K562 (cell line): ENCODE measurements at regions not wholly inside any gene's neighbourhood (a gene's known extent, or its start where the extent isn't known, plus 50 kb on each side); places are given as distances from the start of the nearest gene placed in this dataset.

Experiments used
- ATAC-seq: fragments of 200-7000 bp; cut with Tn5 transposase; 3 replicates; pipeline ENCODE4 v1.9.1; 2020; ENCODE audit warnings: moderate library complexity
- BruUV-seq: library from RNA; stranded (reverse); fragments of 400-500 nt; replicated peaks from 2 replicates; lab custom pipeline; 2021; lab: Mats Ljungman, UMichigan
- CTCF ChIA-PET: fragments of 300-600 bp; formaldehyde crosslinking; extraction: SDS; loops from one replicate; lab custom pipeline; 2021; ENCODE audit warnings: low intra/inter-chr PET ratio; lab: Yijun Ruan, JAX
- POLR2A ChIA-PET: fragments of 300-600, 350-650 bp; sonication (Branson Sonifier 250); formaldehyde crosslinking; extraction: SDS; loops from one replicate; lab custom pipeline; 2021; ENCODE audit warnings: antibody characterized with exemption, inconsistent platforms; lab: Yijun Ruan, JAX
- DNase-seq, 4 experiments: peaks; one replicate each; pipeline versions ENCODE4 v3.0.0 to v3.0.0-alpha.2; 2011 to 2018; ENCODE audit warnings: low spot score in 3 of 4, mixed read lengths in 3 of 4; ENCODE audit errors: extremely low read depth in 1 of 4
- FAIRE-seq: peaks from 2 replicates; lab custom pipeline; 2011; peaks lifted over from hg19 to GRCh38; lab: Jason Lieb, UNC
- H2AFZ ChIP-seq: 2 replicates; pipeline ENCODE4 v1.6.0; 2011; ENCODE audit warnings: low read depth, low read length, control low read depth, inconsistent platforms
- H3K27ac ChIP-seq: fragments of 200-600 bp; 3 replicates; pipeline ENCODE4 v1.8.0; 2011; ENCODE audit warnings: low read depth, mild to moderate bottlenecking, control low read depth, inconsistent platforms, low read length, moderate library complexity, mixed read lengths; ENCODE audit errors: extremely low read depth
- H3K27me3 ChIP-seq, 2 experiments: fragments of 300-600 bp in 1 of 2; 2 replicates in 1 of 2; 3 replicates in 1 of 2; pipeline versions ENCODE4 v1.6.0 to v1.8.0; 2011; ENCODE audit warnings: inconsistent platforms in 2 of 2, low read length in 2 of 2, mild to moderate bottlenecking in 1 of 2, mixed read lengths in 1 of 2, moderate library complexity in 1 of 2; ENCODE audit not compliant: control insufficient read depth in 2 of 2, insufficient read depth in 2 of 2
- H3K36me3 ChIP-seq: fragments of 300-600 bp; 3 replicates; pipeline ENCODE4 v1.8.0; 2011; ENCODE audit warnings: mild to moderate bottlenecking, low read length, inconsistent platforms; ENCODE audit not compliant: control insufficient read depth, insufficient read depth
- H3K4me1 ChIP-seq, 2 experiments: fragments of 200-600 bp in 1 of 2; replicated peaks in 1 of 2; 2 replicates in 1 of 2; 3 replicates in 1 of 2; pipeline versions ENCODE4 v1.5.1 to v1.8.0; 2011; ENCODE audit warnings: inconsistent platforms in 2 of 2, low read length in 2 of 2, mild to moderate bottlenecking in 1 of 2, mixed read lengths in 1 of 2, moderate library complexity in 1 of 2; ENCODE audit not compliant: control insufficient read depth in 2 of 2, insufficient read depth in 2 of 2
- H3K4me2 ChIP-seq: 2 replicates; pipeline ENCODE4 v1.6.1; 2011; ENCODE audit warnings: low read length, control low read depth, inconsistent platforms, mixed read lengths; ENCODE audit not compliant: insufficient read depth
- H3K4me3 ChIP-seq: fragments of 200-600 bp; sonication (generic), shearing (Covaris generic); 2 replicates; pipeline ENCODE4 v1.5.1; 2016; ENCODE audit warnings: control low read depth, inconsistent platforms
- H3K79me2 ChIP-seq: fragments of 200-600 bp; 3 replicates; pipeline ENCODE4 v1.8.0; 2011; ENCODE audit warnings: low read length, inconsistent platforms; ENCODE audit not compliant: control insufficient read depth, insufficient read depth
- H3K9ac ChIP-seq, 2 experiments: 2 replicates each; pipeline versions ENCODE4 v1.6.0 to v1.6.1; 2011; ENCODE audit warnings: low read depth in 2 of 2, low read length in 2 of 2, control low read depth in 1 of 2, inconsistent platforms in 1 of 2, mild to moderate bottlenecking in 1 of 2, mixed read lengths in 1 of 2; ENCODE audit not compliant: insufficient read depth in 1 of 2
- H3K9me1 ChIP-seq: one replicate; pipeline ENCODE4 v1.6.0; 2011; ENCODE audit warnings: inconsistent platforms, mild to moderate bottlenecking, low read length, moderate library complexity; ENCODE audit not compliant: control insufficient read depth, insufficient read depth
- H3K9me3 ChIP-seq: replicated peaks from 2 replicates; pipeline ENCODE4 v1.5.1; 2011; ENCODE audit warnings: low read depth, low read length, inconsistent platforms; ENCODE audit not compliant: control insufficient read depth, insufficient read depth
- H4K20me1 ChIP-seq: replicated peaks from 2 replicates; pipeline ENCODE4 v1.6.1; 2011; ENCODE audit warnings: low read length, inconsistent platforms, mixed read lengths; ENCODE audit not compliant: control insufficient read depth, insufficient read depth
- CBX1 ChIP-seq: sonication (generic); IDR thresholded peaks from 2 replicates; pipeline ENCODE4 v1.6.1; 2016; ENCODE audit warnings: antibody characterized with exemption, low read depth, mild to moderate bottlenecking
- ELF2 ChIP-seq: fragments of 250-450 bp; sonication (Bioruptor Pico); IDR thresholded peaks from 2 replicates; pipeline ENCODE4 v1.5.0; 2021; ENCODE audit warnings: mild to moderate bottlenecking
- ESRRA ChIP-seq: fragments of 450-650 bp; IDR thresholded peaks from 2 replicates; pipeline ENCODE4 v1.6.1; 2014; ENCODE audit warnings: low read depth, mild to moderate bottlenecking, moderate library complexity, borderline replicate concordance
- LCOR ChIP-seq: sonication (generic); formaldehyde crosslinking; IDR thresholded peaks from 2 replicates; pipeline ENCODE4 v1.8.0; 2022; ENCODE audit warnings: mild to moderate bottlenecking, missing genetic modification reagents
- MCM7 ChIP-seq, 2 experiments: fragments of 450-650 bp; IDR thresholded peaks; 2 replicates each; pipeline ENCODE4 v1.6.1; 2016 to 2018
- NCOA6 ChIP-seq: fragments of 450-650 bp; IDR thresholded peaks from 2 replicates; pipeline ENCODE4 v1.6.1; 2017; ENCODE audit warnings: mild to moderate bottlenecking
- PRMT5 ChIP-seq: sonication (generic); formaldehyde crosslinking; IDR thresholded peaks from 2 replicates; pipeline ENCODE4 v1.5.0; 2020; ENCODE audit warnings: missing genetic modification reagents
- TEAD4 ChIP-seq, 2 experiments: sonication (generic) in 1 of 2; formaldehyde crosslinking in 1 of 2; IDR thresholded peaks; 2 replicates each; pipeline versions ENCODE4 v1.6.1 to v1.8.0; 2012 to 2022; ENCODE audit warnings: borderline replicate concordance in 1 of 2, inconsistent platforms in 1 of 2, low read length in 1 of 2, mild to moderate bottlenecking in 1 of 2, missing genetic modification reagents in 1 of 2
- ZBTB17 ChIP-seq: fragments of 450-650 bp; formaldehyde crosslinking; IDR thresholded peaks from 2 replicates; pipeline ENCODE4 v1.4.0; 2020; ENCODE audit warnings: mild to moderate bottlenecking
- ZNF197 ChIP-seq: fragments of 200-800 bp; sonication (Bioruptor generic); IDR thresholded peaks from 2 replicates; pipeline ENCODE4 v1.6.1; 2016; ENCODE audit warnings: low read depth, missing genetic modification characterization, missing compliant biosample characterization
- ZNF239 ChIP-seq: fragments of 250-450 bp; sonication (Bioruptor Pico); IDR thresholded peaks from 2 replicates; pipeline ENCODE4 v1.4.0; 2020; ENCODE audit warnings: mild to moderate bottlenecking
- ZNF3 ChIP-seq: fragments of 250-450 bp; sonication (Bioruptor Pico); IDR thresholded peaks from 2 replicates; pipeline ENCODE4 v1.5.0; 2021; ENCODE audit warnings: mild to moderate bottlenecking, moderate library complexity
- ZNF551 ChIP-seq: fragments of 250-450 bp; sonication (Bioruptor Pico); IDR thresholded peaks from 2 replicates; pipeline ENCODE4 v1.5.0; 2021; ENCODE audit warnings: mild to moderate bottlenecking, moderate library complexity
- ZNF75A ChIP-seq: fragments of 450-650 bp; formaldehyde crosslinking; IDR thresholded peaks from 2 replicates; pipeline ENCODE4 v1.4.0; 2020; ENCODE audit warnings: mild to moderate bottlenecking
- WGBS: fragments of 100-300 bp; shearing (Covaris generic); methylation state at CpG from one replicate; pipeline ENCODE4 v1.1.6; 2016; ENCODE audit warnings: low coverage, mixed read lengths; ENCODE audit not compliant: insufficient coverage; ENCODE audit errors: missing lambda C conversion rate; 5-methylcytosine and 5-hydroxymethylcytosine counted together
- in situ Hi-C: fragments of 300-500 bp; cut with MboI; formaldehyde crosslinking; loops from 4 replicates; pipeline ENCODE4 v1.15.0; 2018; ENCODE audit warnings: inconsistent platforms, mixed read lengths
- intact Hi-C: fragments of 100-400 bp; cut with micrococcal nuclease; formaldehyde crosslinking; loops from 2 replicates; pipeline ENCODE4 v1.14.2; 2022

GRCh38 chr2:204293884-204294747 is 251.2 kb upstream of the PARD3B start:
- Histone ChIP-seq H3K9me3 (no peaks in the 10 kb centered on the region), H3K4me2 (no peak overlapping the region), H3K9ac (no peak overlapping the region), H3K9me1 (no peaks in the 10 kb centered on the region), H3K27ac (no peak overlapping the region), H3K27me3 (peaks cover 0 to 2% of the 10 kb centered on the region in 2 experiments; a peak in 1 of 5 replicates), H3K4me3 (no peak overlapping the region), H3K4me1 (no peaks in the 10 kb centered on the region), H2AFZ (no peak overlapping the region), H3K79me2 (no peaks in the 10 kb centered on the region), H4K20me1 (no peaks in the 10 kb centered on the region), H3K36me3 (no peaks in the 10 kb centered on the region)
- ATAC-seq (no peak), DNase-seq (no peak), FAIRE-seq (no peak)
- in situ Hi-C loops: no loop called here
- BruUV-seq: no TSS peak
- CTCF ChIA-PET: no interaction called here
- intact Hi-C loops: no loop called here
- TF ChIP-seq ZNF75A (CRISPR knock-in tag) (no peak), MCM7 (IDR thresholded peaks at IDR 0.05) (no peak), LCOR (CRISPR knock-in tag) (no peak), NCOA6 (no peak), TEAD4 (IDR thresholded peaks at IDR 0.05; ENCODE audit: low read length) (no peak), TEAD4 (CRISPR knock-in tag; IDR thresholded peaks at IDR 0.05; ENCODE audit: borderline replicate concordance) (no peak), ESRRA (no peak), ZBTB17 (CRISPR knock-in tag) (no peak), PRMT5 (CRISPR knock-in tag) (no peak), CBX1 (no peak), ZNF197 (CRISPR knock-in tag) (no peak), ELF2 (CRISPR knock-in tag) (no peak), ZNF3 (CRISPR knock-in tag) (no peak), ZNF551 (CRISPR knock-in tag) (no peak), ZNF239 (CRISPR knock-in tag) (no peak)
- 11% methylated on average over 4 of the region's 4 CpGs for WGBS
- POLR2A ChIA-PET: no interaction called here
